Embryonic facial prominence (tissue), 1 donor: ENCODE measurements at regions not wholly inside any gene's neighbourhood (a gene's known extent, or its start where the extent isn't known, plus 50 kb on each side); places are given as distances from the start of the nearest gene placed in this dataset.
"Not testable (repeated sequence)": the region's sequence is repeated elsewhere in the genome, so short reads cannot be mapped to it uniquely, and the experiment has no call there.

Experiments
- DNase-seq: peaks from one replicate; pipeline ENCODE4 v3.0.0-alpha.2; 2016; ENCODE audit errors: extremely low spot score

- DNase-seq, result no peak
These were observed 138.4 kb upstream of the LSM14A start for GRCh38 chr19:34033880-34034279.

- no peak for DNase-seq
These were observed 137.9 kb upstream of the LSM14A start for GRCh38 chr19:34034318-34034846.

GRCh38 chr19:34041925-34042521 is 130.3 kb upstream of the LSM14A start:
- DNase-seq, result no peak

- no peak for DNase-seq
These were observed 128.3 kb upstream of the LSM14A start for GRCh38 chr19:34044021-34044420.

- no peak for DNase-seq
These were observed 122.4 kb upstream of the LSM14A start for GRCh38 chr19:34049944-34050343.

- DNase-seq, result not testable (repeated sequence)
These were observed 121.9 kb upstream of the LSM14A start for GRCh38 chr19:34050430-34050829.

GRCh38 chr19:34051255-34051654 is 121.0 kb upstream of the LSM14A start:
- no peak for DNase-seq

GRCh38 chr19:34057155-34057554 is 115.1 kb upstream of the LSM14A start:
- DNase-seq, result no peak

GRCh38 chr19:34066007-34066643 is 106.2 kb upstream of the LSM14A start:
- DNase-seq, result no peak

GRCh38 chr19:34067861-34068271 is 104.4 kb upstream of the LSM14A start:
- DNase-seq, result no peak

GRCh38 chr19:34075661-34076091 is 96.6 kb upstream of the LSM14A start:
- no peak for DNase-seq

GRCh38 chr19:34082289-34083077 is 89.8 kb upstream of the LSM14A start:
- DNase-seq, result no peak

- DNase-seq, result no peak
These were observed 87.7 kb upstream of the LSM14A start for GRCh38 chr19:34084396-34085145.

- no peak for DNase-seq
These were observed 87.0 kb upstream of the LSM14A start for GRCh38 chr19:34085336-34085735.

GRCh38 chr19:34088292-34088691 is 84.0 kb upstream of the LSM14A start:
- DNase-seq, result no peak

- DNase-seq, result no peak
These were observed 82.7 kb upstream of the LSM14A start for GRCh38 chr19:34089566-34089965.

- no peak for DNase-seq
These were observed 77.3 kb upstream of the LSM14A start for GRCh38 chr19:34094960-34095359.

- DNase-seq, result not testable (repeated sequence)
These were observed 76.9 kb upstream of the LSM14A start for GRCh38 chr19:34095411-34095810.

- peak; percentile 19 for DNase-seq
These were observed 76.0 kb upstream of the LSM14A start for GRCh38 chr19:34096020-34096915.

GRCh38 chr19:34104096-34104495 is 68.2 kb upstream of the LSM14A start:
- DNase-seq, result no peak

- no peak for DNase-seq
These were observed 67.7 kb upstream of the LSM14A start for GRCh38 chr19:34104557-34104956.
